BJ (cell line): ENCODE measurements at regions not wholly inside any gene's neighbourhood (a gene's known extent, or its start where the extent isn't known, plus 50 kb on each side); places are given as distances from the start of the nearest gene placed in this dataset.
"Not testable (repeated sequence)": the region's sequence is repeated elsewhere in the genome, so short reads cannot be mapped to it uniquely, and the experiment has no call there.

ENCODE experiments used
- CTCF ChIA-PET: fragments of 350-600 bp; formaldehyde crosslinking; extraction: SDS; loops from one replicate; lab custom pipeline; 2021; ENCODE audit warnings: antibody characterized with exemption, inconsistent platforms; lab: Yijun Ruan, JAX
- POLR2A ChIA-PET: fragments of 300-600 bp; sonication (Branson Sonifier 250); formaldehyde crosslinking; extraction: SDS; loops from one replicate; lab custom pipeline; 2021; ENCODE audit warnings: antibody characterized with exemption; lab: Charles Lee
- DNase-seq: peaks from one replicate; pipeline ENCODE4 v3.0.0-alpha.2; 2011; ENCODE audit warnings: low read depth
- H3K27me3 ChIP-seq: 2 replicates; pipeline ENCODE4 v1.6.0; 2011; ENCODE audit warnings: low read length; ENCODE audit not compliant: control insufficient read depth, insufficient read depth
- H3K36me3 ChIP-seq: 2 replicates; pipeline ENCODE4 v1.5.1; 2011; ENCODE audit warnings: low read length; ENCODE audit not compliant: control insufficient read depth, insufficient read depth
- H3K4me3 ChIP-seq: 2 replicates; pipeline ENCODE4 v1.5.1; 2011; ENCODE audit warnings: low read depth, mild to moderate bottlenecking, control low read depth, low read length
- CTCF ChIP-seq: IDR thresholded peaks from 2 replicates; pipeline ENCODE4 v1.5.1; 2011; ENCODE audit warnings: low read depth, mild to moderate bottlenecking, control low read depth, inconsistent platforms, low read length, moderate library complexity; ENCODE audit not compliant: insufficient read depth

GRCh38 chr10:35993591-35994515 lies 351.8 kb upstream of the FZD8 start:
- Histone ChIP-seq H3K36me3 (no peaks in the 10 kb centered on the region), H3K4me3 (no peak overlapping the region), H3K27me3 (no peaks in the 10 kb centered on the region)
- no peak for TF ChIP-seq CTCF
- ChIA-PET POLR2A (no interaction called here), CTCF (no interaction called here)
- no peak for DNase-seq

- no peak for TF ChIP-seq CTCF
- no peak overlapping the region for H3K4me3 ChIP-seq
- POLR2A ChIA-PET, result no interaction called here
- CTCF ChIA-PET, result no interaction called here
- no peaks in the 10 kb centered on the region for H3K27me3 ChIP-seq
- DNase-seq, result no peak
- no peaks in the 10 kb centered on the region for H3K36me3 ChIP-seq
Measured at GRCh38 chr10:35992107-35992506, 350.0 kb upstream of the FZD8 start.

GRCh38 chr10:35986756-35987502 lies 344.8 kb upstream of the FZD8 start:
- H3K4me3 ChIP-seq, result no peak overlapping the region
- no peak for TF ChIP-seq CTCF
- H3K27me3 ChIP-seq, result no peaks in the 10 kb centered on the region
- no peak for DNase-seq
- ChIA-PET CTCF (no interaction called here), POLR2A (no interaction called here)
- no peaks in the 10 kb centered on the region for H3K36me3 ChIP-seq

GRCh38 chr10:35979116-35979515 lies 337.0 kb upstream of the FZD8 start:
- DNase-seq, result no peak
- Histone ChIP-seq H3K36me3 (no peaks in the 10 kb centered on the region), H3K27me3 (no peaks in the 10 kb centered on the region), H3K4me3 (no peak overlapping the region)
- ChIA-PET POLR2A (no interaction called here), CTCF (no interaction called here)
- no peak for TF ChIP-seq CTCF

GRCh38 chr10:35973912-35974591 lies 332.0 kb upstream of the FZD8 start:
- CTCF ChIA-PET, DNase-seq, POLR2A ChIA-PET, H3K4me3 ChIP-seq, H3K36me3 ChIP-seq, H3K27me3 ChIP-seq: not testable (repeated sequence)
